Vagina (tissue), 2 donors: ENCODE measurements at regions not wholly inside any gene's neighbourhood (a gene's known extent, or its start where the extent isn't known, plus 50 kb on each side); places are given as distances from the start of the nearest gene placed in this dataset.

ENCODE experiments used
- POLR2A ChIP-seq, 2 donors: fragments of 450-650 bp; IDR thresholded peaks; one replicate each; pipeline ENCODE4 v1.6.1; 2017; ENCODE audit warnings: antibody characterized with exemption in 2 of 2, mild to moderate bottlenecking in 2 of 2, moderate library complexity in 2 of 2
- TF ChIP-seq, protein P1 (sequence below), 3 experiments: fragments of 450-650 bp in 2 of 3; fragments of 200-600 bp in 1 of 3; sonication (generic) in 1 of 3; IDR thresholded peaks; one replicate each; pipeline ENCODE4 v1.5.1; 2017 to 2019; ENCODE audit warnings: antibody characterized with exemption in 3 of 3, mild to moderate bottlenecking in 2 of 3, moderate library complexity in 2 of 3

DNA sequence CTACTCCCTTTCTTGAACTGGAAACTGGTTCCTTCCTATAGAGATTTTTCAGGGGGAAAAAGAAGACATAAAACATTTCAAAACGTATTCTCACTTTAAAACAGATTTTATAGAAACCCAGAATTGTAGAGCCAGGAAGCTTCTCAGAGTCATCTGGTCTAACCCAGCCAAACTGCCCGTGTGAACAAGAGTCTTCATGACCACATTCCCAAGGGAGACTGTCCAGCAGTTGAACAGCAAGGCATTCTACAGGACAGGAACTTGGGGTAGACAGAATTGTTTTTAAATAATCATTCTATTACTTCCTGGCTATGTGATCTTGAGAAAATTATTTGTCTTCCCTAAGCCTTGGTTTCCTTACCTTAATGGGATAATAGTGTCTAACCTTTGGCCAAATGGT lies 163.5 kb upstream of the IVNS1ABP start:
- TF ChIP-seq, protein P1, sequence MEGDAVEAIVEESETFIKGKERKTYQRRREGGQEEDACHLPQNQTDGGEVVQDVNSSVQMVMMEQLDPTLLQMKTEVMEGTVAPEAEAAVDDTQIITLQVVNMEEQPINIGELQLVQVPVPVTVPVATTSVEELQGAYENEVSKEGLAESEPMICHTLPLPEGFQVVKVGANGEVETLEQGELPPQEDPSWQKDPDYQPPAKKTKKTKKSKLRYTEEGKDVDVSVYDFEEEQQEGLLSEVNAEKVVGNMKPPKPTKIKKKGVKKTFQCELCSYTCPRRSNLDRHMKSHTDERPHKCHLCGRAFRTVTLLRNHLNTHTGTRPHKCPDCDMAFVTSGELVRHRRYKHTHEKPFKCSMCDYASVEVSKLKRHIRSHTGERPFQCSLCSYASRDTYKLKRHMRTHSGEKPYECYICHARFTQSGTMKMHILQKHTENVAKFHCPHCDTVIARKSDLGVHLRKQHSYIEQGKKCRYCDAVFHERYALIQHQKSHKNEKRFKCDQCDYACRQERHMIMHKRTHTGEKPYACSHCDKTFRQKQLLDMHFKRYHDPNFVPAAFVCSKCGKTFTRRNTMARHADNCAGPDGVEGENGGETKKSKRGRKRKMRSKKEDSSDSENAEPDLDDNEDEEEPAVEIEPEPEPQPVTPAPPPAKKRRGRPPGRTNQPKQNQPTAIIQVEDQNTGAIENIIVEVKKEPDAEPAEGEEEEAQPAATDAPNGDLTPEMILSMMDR (IDR thresholded peaks at IDR 0.05) = no peak
- TF ChIP-seq POLR2A (IDR thresholded peaks at IDR 0.05) = no peak
